Type B pancreatic cell (in vitro differentiated cells): ENCODE measurements at regions not wholly inside any gene's neighbourhood (a gene's known extent, or its start where the extent isn't known, plus 50 kb on each side); places are given as distances from the start of the nearest gene placed in this dataset.

Source experiments
- DNase-seq: peaks from one replicate; pipeline ENCODE4 v3.0.0; 2021; ENCODE audit warnings: mixed read lengths; ENCODE audit not compliant: unreplicated experiment; ENCODE audit errors: extremely low spot score
- H3K27ac Mint-ChIP-seq: 2 replicates; pipeline ENCODE4 v1.8.0; 2021; ENCODE audit warnings: mild to moderate bottlenecking, mixed read lengths
- H3K27me3 Mint-ChIP-seq: 2 replicates; pipeline ENCODE4 v1.8.0; 2021; ENCODE audit warnings: mixed read lengths
- H3K36me3 Mint-ChIP-seq: 2 replicates; pipeline ENCODE4 v1.8.0; 2021; ENCODE audit warnings: mixed read lengths
- H3K4me1 Mint-ChIP-seq: one replicate; pipeline ENCODE4 v1.8.0; 2021; ENCODE audit warnings: mixed read lengths; ENCODE audit not compliant: unreplicated experiment
- H3K4me3 Mint-ChIP-seq: 2 replicates; pipeline ENCODE4 v1.8.0; 2021; ENCODE audit warnings: mild to moderate bottlenecking, mixed read lengths
- H3K9me3 Mint-ChIP-seq: 2 replicates; pipeline ENCODE4 v1.8.0; 2021; ENCODE audit warnings: mixed read lengths
- CTCF ChIP-seq: fragments of 200-600 bp; sonication (generic); conservative IDR thresholded peaks from 2 replicates; pipeline ENCODE4 v1.5.0; 2021; ENCODE audit warnings: antibody characterized with exemption, mild to moderate bottlenecking

GRCh38 chr13:93118081-93118615 lies 108.5 kb upstream of the GPC6 start:
- TF ChIP-seq CTCF: no peak
- H3K27ac Mint-ChIP-seq: no peak overlapping the region
- H3K36me3 Mint-ChIP-seq: no peaks in the 10 kb centered on the region
- H3K4me1 Mint-ChIP-seq: no peaks in the 10 kb centered on the region
- H3K27me3 Mint-ChIP-seq: peaks cover 4% of the 10 kb centered on the region
- H3K4me3 Mint-ChIP-seq: no peak overlapping the region
- H3K9me3 Mint-ChIP-seq: no peaks in the 10 kb centered on the region
- no peak for DNase-seq

GRCh38 chr13:93140912-93141311 lies 85.7 kb upstream of the GPC6 start:
- no peaks in the 10 kb centered on the region for H3K9me3 Mint-ChIP-seq
- TF ChIP-seq CTCF: no peak
- H3K27ac Mint-ChIP-seq: no peak overlapping the region
- no peak overlapping the region for H3K4me3 Mint-ChIP-seq
- H3K36me3 Mint-ChIP-seq: no peaks in the 10 kb centered on the region
- no peaks in the 10 kb centered on the region for H3K4me1 Mint-ChIP-seq
- no peak for DNase-seq
- no peaks in the 10 kb centered on the region for H3K27me3 Mint-ChIP-seq

GRCh38 chr13:93144031-93144430 lies 82.6 kb upstream of the GPC6 start:
- H3K27me3 Mint-ChIP-seq: no peaks in the 10 kb centered on the region
- no peaks in the 10 kb centered on the region for H3K36me3 Mint-ChIP-seq
- no peak for TF ChIP-seq CTCF
- H3K4me1 Mint-ChIP-seq: no peaks in the 10 kb centered on the region
- H3K27ac Mint-ChIP-seq: no peak overlapping the region
- no peaks in the 10 kb centered on the region for H3K9me3 Mint-ChIP-seq
- H3K4me3 Mint-ChIP-seq: no peak overlapping the region
- no peak for DNase-seq

- Mint-ChIP-seq H3K27ac (no peak overlapping the region), H3K36me3 (no peaks in the 10 kb centered on the region), H3K9me3 (no peaks in the 10 kb centered on the region)
Measured at GRCh38 chr13:93145199-93145598, 81.4 kb upstream of the GPC6 start.

GRCh38 chr13:93146584-93147297 lies 79.9 kb upstream of the GPC6 start:
- no peak overlapping the region for H3K4me3 Mint-ChIP-seq
- no peaks in the 10 kb centered on the region for H3K36me3 Mint-ChIP-seq
- DNase-seq: no peak
- no peaks in the 10 kb centered on the region for H3K27me3 Mint-ChIP-seq
- TF ChIP-seq CTCF: no peak
- H3K9me3 Mint-ChIP-seq: no peaks in the 10 kb centered on the region
- H3K4me1 Mint-ChIP-seq: no peaks in the 10 kb centered on the region
- H3K27ac Mint-ChIP-seq: no peak overlapping the region

More at GRCh38 chr13:93145199-93145598, 81.4 kb upstream of the GPC6 start:
- H3K27me3 Mint-ChIP-seq: no peaks in the 10 kb centered on the region
- no peaks in the 10 kb centered on the region for H3K4me1 Mint-ChIP-seq
- TF ChIP-seq CTCF: no peak
- no peak for DNase-seq
- no peak overlapping the region for H3K4me3 Mint-ChIP-seq
